C4-2B (cell line): ENCODE measurements at regions not wholly inside any gene's neighbourhood (a gene's known extent, or its start where the extent isn't known, plus 50 kb on each side); places are given as distances from the start of the nearest gene placed in this dataset.
A peak's percentile ranks its signal among the peaks of the same experiment; 100 is the strongest.

Experiments used
- H3K27ac ChIP-seq: fragments of 450-650 bp; 2 replicates; pipeline ENCODE4 v1.5.1; 2017
- ZFX ChIP-seq: fragments of 450-650 bp; IDR thresholded peaks from 2 replicates; pipeline ENCODE4 v1.6.1; 2017
- TF ChIP-seq, protein P1 (sequence below): fragments of 450-650 bp; conservative IDR thresholded peaks from 2 replicates; pipeline ENCODE4 v1.5.1; 2017; ENCODE audit warnings: mild to moderate bottlenecking

DNA sequence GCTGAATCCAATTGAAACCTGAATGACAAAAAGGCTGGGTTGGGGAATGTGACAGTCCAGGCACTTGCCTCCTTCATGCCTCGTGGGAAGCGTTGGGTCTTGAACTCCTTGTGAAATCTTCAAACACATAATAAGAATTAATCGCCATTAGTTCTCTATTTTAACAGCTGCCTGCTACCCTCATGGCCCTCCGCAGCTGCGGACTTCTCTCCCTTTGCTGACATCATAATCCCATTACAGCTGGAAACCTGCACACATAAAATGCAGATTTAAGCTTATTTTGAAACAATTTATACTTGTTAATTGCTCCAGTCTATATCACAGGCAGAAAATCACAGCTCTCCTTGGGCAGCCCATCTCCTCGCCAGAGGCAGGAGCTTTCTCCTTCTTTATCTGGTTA, 403.0 kb upstream of the MKI67 start:
- TF ChIP-seq, protein P1, sequence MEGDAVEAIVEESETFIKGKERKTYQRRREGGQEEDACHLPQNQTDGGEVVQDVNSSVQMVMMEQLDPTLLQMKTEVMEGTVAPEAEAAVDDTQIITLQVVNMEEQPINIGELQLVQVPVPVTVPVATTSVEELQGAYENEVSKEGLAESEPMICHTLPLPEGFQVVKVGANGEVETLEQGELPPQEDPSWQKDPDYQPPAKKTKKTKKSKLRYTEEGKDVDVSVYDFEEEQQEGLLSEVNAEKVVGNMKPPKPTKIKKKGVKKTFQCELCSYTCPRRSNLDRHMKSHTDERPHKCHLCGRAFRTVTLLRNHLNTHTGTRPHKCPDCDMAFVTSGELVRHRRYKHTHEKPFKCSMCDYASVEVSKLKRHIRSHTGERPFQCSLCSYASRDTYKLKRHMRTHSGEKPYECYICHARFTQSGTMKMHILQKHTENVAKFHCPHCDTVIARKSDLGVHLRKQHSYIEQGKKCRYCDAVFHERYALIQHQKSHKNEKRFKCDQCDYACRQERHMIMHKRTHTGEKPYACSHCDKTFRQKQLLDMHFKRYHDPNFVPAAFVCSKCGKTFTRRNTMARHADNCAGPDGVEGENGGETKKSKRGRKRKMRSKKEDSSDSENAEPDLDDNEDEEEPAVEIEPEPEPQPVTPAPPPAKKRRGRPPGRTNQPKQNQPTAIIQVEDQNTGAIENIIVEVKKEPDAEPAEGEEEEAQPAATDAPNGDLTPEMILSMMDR = no peak
- no peak for TF ChIP-seq ZFX
- no peak overlapping the region for H3K27ac ChIP-seq

DNA sequence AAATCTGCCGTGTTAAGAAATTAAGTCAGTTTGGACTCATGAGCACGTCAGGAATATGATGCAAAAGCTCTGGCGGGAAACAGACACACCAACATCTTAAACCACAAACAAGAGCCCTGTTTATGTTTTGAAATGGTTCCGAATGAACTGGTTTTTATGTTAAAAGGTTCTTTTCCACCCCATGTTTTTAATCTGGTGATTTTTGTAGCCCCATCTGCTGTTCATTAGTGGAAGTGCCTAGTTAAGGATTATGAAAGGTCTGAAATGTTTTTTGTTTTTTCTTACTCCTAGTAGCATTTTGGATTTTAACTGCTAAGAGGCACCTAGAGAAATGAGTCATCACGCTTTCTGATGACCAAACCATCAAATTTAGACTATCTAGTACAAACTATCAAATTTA, 404.1 kb upstream of the MKI67 start:
- no peak overlapping the region for H3K27ac ChIP-seq
- TF ChIP-seq, protein P1 = peak; percentile 82
- no peak for TF ChIP-seq ZFX

DNA sequence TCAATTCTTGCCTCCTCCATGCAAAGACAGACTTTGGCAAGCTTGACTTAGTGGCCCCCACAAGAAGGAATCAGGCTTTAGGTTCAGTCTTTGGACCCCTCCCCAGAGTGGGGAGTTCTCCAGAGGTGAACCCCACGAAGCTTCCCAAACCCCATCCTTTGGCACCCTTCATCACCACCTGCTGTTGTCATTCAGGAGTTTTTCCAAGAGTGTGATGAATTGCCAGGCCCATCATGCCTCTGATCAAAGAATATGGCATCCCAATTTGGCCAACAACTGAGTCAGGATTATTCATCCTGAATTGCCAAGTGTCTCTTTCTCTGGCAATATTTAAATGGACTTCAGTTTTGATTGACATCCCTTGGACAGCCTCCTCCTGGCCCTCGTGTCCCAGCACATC, 404.7 kb upstream of the MKI67 start:
- no peak overlapping the region for H3K27ac ChIP-seq
- TF ChIP-seq ZFX = no peak
- TF ChIP-seq, protein P1 = no peak

DNA sequence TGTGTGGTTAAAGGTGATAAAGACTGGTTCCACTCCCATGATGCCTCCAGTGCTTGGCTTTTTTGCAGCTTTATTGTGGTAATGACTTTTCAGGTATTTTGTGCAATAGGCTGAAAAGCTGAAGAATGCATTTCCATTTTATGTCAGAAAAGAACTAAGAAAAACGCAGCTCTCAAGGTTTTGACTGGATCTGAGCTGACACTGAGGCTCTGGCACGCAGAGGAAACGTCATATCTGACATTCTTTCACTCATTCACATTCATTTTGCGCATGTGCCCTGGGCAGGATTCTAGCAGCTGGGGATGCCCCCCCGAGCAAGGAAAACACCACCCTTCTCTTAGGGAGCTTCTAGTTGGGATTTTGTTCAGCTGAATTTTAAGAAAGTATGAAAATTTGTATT, 408.5 kb upstream of the MKI67 start:
- no peak overlapping the region for H3K27ac ChIP-seq
- TF ChIP-seq, protein P1 = no peak

DNA sequence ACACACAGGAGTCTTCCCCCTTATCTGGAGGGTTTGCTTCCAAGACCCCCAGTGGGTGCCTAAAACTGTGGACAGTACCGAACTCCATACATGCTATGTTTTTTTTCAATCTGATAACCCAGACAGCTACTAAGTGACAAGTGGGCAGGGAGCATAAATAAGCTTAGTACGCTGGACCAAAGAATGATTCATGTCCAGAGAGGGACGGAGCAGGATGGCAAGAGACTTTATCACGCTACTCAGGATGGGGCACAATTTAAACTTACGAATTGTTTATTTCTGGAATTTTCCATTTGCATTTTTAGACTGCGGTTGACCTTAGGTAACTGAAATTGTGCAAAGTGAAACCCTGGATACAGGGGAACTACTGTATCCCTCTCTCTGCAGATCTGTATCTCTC, 410.0 kb upstream of the MKI67 start:
- TF ChIP-seq, protein P1 = no peak
- TF ChIP-seq ZFX = no peak

DNA sequence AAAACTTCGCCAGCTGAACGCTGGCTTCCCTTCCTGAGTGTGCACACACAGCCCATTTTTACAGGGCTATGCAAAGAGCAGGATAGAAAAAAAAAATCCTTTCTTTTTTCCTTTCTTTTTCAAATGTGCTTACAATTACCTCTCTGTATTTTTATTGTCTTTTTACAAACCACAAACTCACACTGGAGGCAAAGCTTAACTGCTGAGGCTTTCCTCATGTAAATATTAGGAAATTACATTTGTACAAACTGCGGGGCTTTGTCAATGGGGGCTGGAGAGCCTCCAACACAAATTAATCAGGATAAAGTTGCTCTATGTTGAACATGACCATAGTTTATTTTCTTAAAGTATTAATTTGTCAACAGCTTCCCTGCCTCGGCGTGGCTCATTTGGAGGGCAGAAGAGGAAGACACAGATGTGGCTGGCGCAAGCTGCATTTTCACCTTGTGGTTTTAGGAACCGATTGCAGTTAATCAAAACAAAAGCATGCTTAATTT, 411.7 kb upstream of the MKI67 start:
- no peak for TF ChIP-seq ZFX
- TF ChIP-seq, protein P1 = no peak

More for the DNA sequence above, 410.0 kb upstream of the MKI67 start:
- no peak overlapping the region for H3K27ac ChIP-seq

DNA sequence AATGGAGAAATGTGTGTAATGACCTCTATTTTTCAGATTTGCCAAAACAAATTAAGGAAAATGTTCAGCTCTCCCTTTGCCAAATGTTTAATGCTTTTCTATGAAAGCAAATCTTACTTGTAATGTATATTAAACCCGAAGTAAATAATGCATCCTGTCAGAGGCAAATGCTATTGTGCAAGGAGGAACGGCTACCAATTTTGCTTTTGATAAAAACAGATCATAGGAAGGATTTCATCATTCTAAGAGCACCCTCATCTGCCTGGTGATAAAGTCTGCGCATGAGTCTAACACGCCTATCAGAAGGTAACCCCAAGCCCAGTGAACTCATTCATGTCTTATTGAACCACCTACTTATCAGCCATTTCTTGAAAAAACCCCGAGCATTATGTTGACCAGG, 412.4 kb upstream of the MKI67 start:
- no peak overlapping the region for H3K27ac ChIP-seq
- no peak for TF ChIP-seq ZFX
- TF ChIP-seq, protein P1 = no peak

More for the DNA sequence above, 411.7 kb upstream of the MKI67 start:
- H3K27ac ChIP-seq = no peak overlapping the region
